GM18505 (cell line): ENCODE measurements at regions not wholly inside any gene's neighbourhood (a gene's known extent, or its start where the extent isn't known, plus 50 kb on each side); places are given as distances from the start of the nearest gene placed in this dataset.

ENCODE experiments used
- ATAC-seq: cut with Tn5 transposase; IDR thresholded peaks from one replicate; pipeline ENCODE4 v1.9.1; 2021; ENCODE audit not compliant: unreplicated experiment
- POLR2A ChIP-seq: IDR thresholded peaks from 4 replicates; pipeline ENCODE4 v1.6.1; 2011; ENCODE audit warnings: borderline replicate concordance; ENCODE audit not compliant: insufficient read depth, insufficient read length; ENCODE audit errors: extremely low read depth

DNA sequence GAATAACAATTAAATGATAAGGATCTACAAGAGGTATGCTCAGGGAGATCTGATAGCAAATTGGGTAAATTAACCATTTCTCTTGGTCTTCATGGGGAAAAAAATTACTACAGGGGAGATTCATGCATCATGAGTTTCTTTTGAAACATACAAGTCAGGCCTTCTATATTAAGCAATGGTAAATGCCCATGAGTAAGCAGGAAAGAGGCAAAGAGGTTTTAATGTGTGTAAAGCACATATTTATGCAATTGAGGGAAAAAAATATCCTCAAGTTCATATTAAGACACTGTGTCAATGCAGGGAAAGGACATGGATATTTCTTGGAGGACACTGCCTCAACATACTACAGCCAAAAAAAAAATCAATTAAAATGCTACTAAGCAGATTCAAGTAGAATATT lies 73.4 kb upstream of the NR4A3 start:
- no peak for TF ChIP-seq POLR2A
- ATAC-seq = no peak

- no peak for TF ChIP-seq POLR2A
- no peak for ATAC-seq
These were observed 73.0 kb upstream of the NR4A3 start for GRCh38 chr9:99748676-99749075.

GRCh38 chr9:99749641-99750040 lies 72.0 kb upstream of the NR4A3 start:
- TF ChIP-seq POLR2A = no peak
- no peak for ATAC-seq

GRCh38 chr9:99750526-99750925 lies 71.2 kb upstream of the NR4A3 start:
- TF ChIP-seq POLR2A = no peak
- ATAC-seq = no peak

- no peak for TF ChIP-seq POLR2A
These were observed 69.1 kb upstream of the NR4A3 start for GRCh38 chr9:99752417-99753109.

GRCh38 chr9:99753436-99753835 lies 68.2 kb upstream of the NR4A3 start:
- TF ChIP-seq POLR2A = no peak

More at GRCh38 chr9:99752417-99753109, 69.1 kb upstream of the NR4A3 start:
- no peak for ATAC-seq

DNA sequence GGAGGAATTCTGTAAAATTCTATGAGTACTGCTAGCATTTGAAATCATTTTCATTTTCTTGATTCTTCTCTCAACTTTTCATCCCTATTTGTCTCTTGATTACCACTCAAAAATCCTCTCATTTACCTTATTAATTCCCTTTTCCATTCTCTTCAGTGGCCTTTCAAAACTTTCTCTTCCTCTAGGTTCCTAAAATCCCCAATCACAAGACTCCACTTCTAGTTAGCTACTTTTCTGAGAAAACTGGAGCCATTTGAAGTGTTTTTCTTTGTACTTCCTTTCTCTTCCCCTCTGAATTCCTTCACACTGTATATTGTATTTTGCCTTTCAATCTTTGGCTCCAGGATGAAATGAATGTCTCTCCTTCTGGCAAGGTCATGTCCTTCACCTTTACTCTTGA lies 61.3 kb upstream of the NR4A3 start:
- TF ChIP-seq POLR2A = no peak
- ATAC-seq = no peak

More at GRCh38 chr9:99753436-99753835, 68.2 kb upstream of the NR4A3 start:
- ATAC-seq = no peak

GRCh38 chr9:99762470-99762869 lies 59.2 kb upstream of the NR4A3 start:
- no peak for TF ChIP-seq POLR2A

More at GRCh38 chr9:99762470-99762869, 59.2 kb upstream of the NR4A3 start:
- peak; percentile 98 for ATAC-seq
